HEK293 (cell line): ENCODE measurements at regions not wholly inside any gene's neighbourhood (a gene's known extent, or its start where the extent isn't known, plus 50 kb on each side); places are given as distances from the start of the nearest gene placed in this dataset.

Experiments used
- CTCF ChIA-PET: fragments of 350-600 bp; formaldehyde crosslinking; extraction: SDS; loops from one replicate; lab custom pipeline; 2021; ENCODE audit warnings: antibody characterized with exemption; lab: Yijun Ruan, JAX
- POLR2A ChIA-PET: fragments of 300-600 bp; formaldehyde crosslinking; extraction: SDS; loops from one replicate; lab custom pipeline; 2020; ENCODE audit warnings: antibody characterized with exemption, inconsistent platforms; lab: Yijun Ruan, JAX
- H3K27ac ChIP-seq: fragments of 200-500 bp; sonication (Bioruptor generic); 2 replicates; pipeline ENCODE4 v1.5.1; 2014; ENCODE audit warnings: low read depth, low read length, control low read depth, inconsistent platforms; ENCODE audit errors: extremely low read depth
- H3K36me3 ChIP-seq, 2 experiments: fragments of 200-500 bp in 1 of 2; sonication (Bioruptor generic) in 1 of 2; 1 replicate in 1 of 2; 2 replicates in 1 of 2; pipeline ENCODE4 v1.5.1; 2014 to 2017; ENCODE audit warnings: inconsistent platforms in 2 of 2, low read length in 2 of 2; ENCODE audit not compliant: control insufficient read depth in 2 of 2, insufficient read depth in 1 of 2
- H3K4me1 ChIP-seq: fragments of 200-500 bp; sonication (Bioruptor generic); 2 replicates; pipeline ENCODE4 v1.5.1; 2014; ENCODE audit warnings: mild to moderate bottlenecking, low read length, inconsistent platforms; ENCODE audit not compliant: control insufficient read depth, insufficient read depth
- H3K4me3 ChIP-seq: 2 replicates; pipeline ENCODE4 v1.5.1; 2011; ENCODE audit warnings: low read depth, mild to moderate bottlenecking, control low read depth, low read length, moderate library complexity
- H3K9me3 ChIP-seq: fragments of 200-500 bp; sonication (Bioruptor generic); 2 replicates; pipeline ENCODE4 v1.5.1; 2014; ENCODE audit warnings: low read depth, low read length, inconsistent platforms; ENCODE audit not compliant: control insufficient read depth, insufficient read depth
- GLIS1 ChIP-seq: fragments of 450-650 bp; formaldehyde crosslinking; IDR thresholded peaks from 2 replicates; pipeline ENCODE4 v1.5.1; 2016; ENCODE audit warnings: missing biosample characterization, missing genetic modification characterization
- HOXA7 ChIP-seq: sonication (generic); formaldehyde crosslinking; IDR thresholded peaks from 2 replicates; pipeline ENCODE4 v1.8.1; 2022; ENCODE audit warnings: missing genetic modification reagents, borderline replicate concordance
- SP2 ChIP-seq: fragments of 450-650 bp; formaldehyde crosslinking; IDR thresholded peaks from 2 replicates; pipeline ENCODE4 v1.5.1; 2016; ENCODE audit warnings: missing biosample characterization, missing genetic modification characterization
- ZBTB1 ChIP-seq: fragments of 450-650 bp; formaldehyde crosslinking; IDR thresholded peaks from 2 replicates; pipeline ENCODE4 v1.5.1; 2016; ENCODE audit warnings: missing biosample characterization, missing genetic modification characterization
- ZBTB17 ChIP-seq: fragments of 450-650 bp; formaldehyde crosslinking; IDR thresholded peaks from 2 replicates; pipeline ENCODE4 v1.5.1; 2016; ENCODE audit warnings: missing biosample characterization, missing genetic modification characterization
- ZBTB20 ChIP-seq: fragments of 450-650 bp; formaldehyde crosslinking; IDR thresholded peaks from 2 replicates; pipeline ENCODE4 v1.5.1; 2016; ENCODE audit warnings: missing biosample characterization, missing genetic modification characterization
- ZNF121 ChIP-seq: fragments of 450-650 bp; formaldehyde crosslinking; IDR thresholded peaks from 2 replicates; pipeline ENCODE4 v1.5.1; 2016; ENCODE audit warnings: missing biosample characterization, missing genetic modification characterization
- ZNF140 ChIP-seq: fragments of 450-650 bp; formaldehyde crosslinking; IDR thresholded peaks from 2 replicates; pipeline ENCODE4 v1.5.1; 2016; ENCODE audit warnings: missing biosample characterization, missing genetic modification characterization
- ZNF155 ChIP-seq: fragments of 450-650 bp; formaldehyde crosslinking; IDR thresholded peaks from 2 replicates; pipeline ENCODE4 v1.5.1; 2016; ENCODE audit warnings: missing biosample characterization, missing genetic modification characterization
- ZNF175 ChIP-seq: fragments of 450-650 bp; formaldehyde crosslinking; IDR thresholded peaks from 2 replicates; pipeline ENCODE4 v1.5.1; 2016; ENCODE audit warnings: missing biosample characterization, missing genetic modification characterization
- ZNF211 ChIP-seq: fragments of 450-650 bp; formaldehyde crosslinking; IDR thresholded peaks from 2 replicates; pipeline ENCODE4 v1.5.1; 2016; ENCODE audit warnings: low read depth, missing biosample characterization, missing genetic modification characterization
- ZNF239 ChIP-seq: fragments of 450-650 bp; formaldehyde crosslinking; IDR thresholded peaks from 2 replicates; pipeline ENCODE4 v1.5.1; 2016; ENCODE audit warnings: missing biosample characterization, missing genetic modification characterization
- ZNF302 ChIP-seq: fragments of 450-650 bp; formaldehyde crosslinking; IDR thresholded peaks from 2 replicates; pipeline ENCODE4 v1.5.1; 2016; ENCODE audit warnings: missing biosample characterization, missing genetic modification characterization, low read depth
- ZNF394 ChIP-seq: fragments of 450-650 bp; formaldehyde crosslinking; IDR thresholded peaks from 2 replicates; pipeline ENCODE4 v1.5.1; 2016; ENCODE audit warnings: missing biosample characterization, missing genetic modification characterization, mild to moderate bottlenecking, moderate library complexity, borderline replicate concordance
- ZNF398 ChIP-seq: fragments of 450-650 bp; formaldehyde crosslinking; IDR thresholded peaks from 2 replicates; pipeline ENCODE4 v1.5.1; 2017; ENCODE audit warnings: missing biosample characterization, missing genetic modification characterization
- ZNF423 ChIP-seq: fragments of 450-650 bp; formaldehyde crosslinking; IDR thresholded peaks from 2 replicates; pipeline ENCODE4 v1.5.1; 2016; ENCODE audit warnings: missing biosample characterization, missing genetic modification characterization
- ZNF48 ChIP-seq: fragments of 450-650 bp; formaldehyde crosslinking; IDR thresholded peaks from 2 replicates; pipeline ENCODE4 v1.5.1; 2016; ENCODE audit warnings: missing biosample characterization, missing genetic modification characterization
- ZNF521 ChIP-seq: fragments of 450-650 bp; formaldehyde crosslinking; IDR thresholded peaks from 2 replicates; pipeline ENCODE4 v1.5.1; 2017; ENCODE audit warnings: missing biosample characterization, mild to moderate bottlenecking, missing genetic modification characterization
- ZNF600 ChIP-seq: fragments of 450-650 bp; formaldehyde crosslinking; IDR thresholded peaks from 2 replicates; pipeline ENCODE4 v1.5.1; 2016; ENCODE audit warnings: missing biosample characterization, missing genetic modification characterization
- ZNF776 ChIP-seq: fragments of 450-650 bp; formaldehyde crosslinking; IDR thresholded peaks from 2 replicates; pipeline ENCODE4 v1.5.0; 2017; ENCODE audit warnings: missing biosample characterization, missing genetic modification characterization, borderline replicate concordance
- TF ChIP-seq, protein P1 (sequence below): fragments of 450-650 bp; formaldehyde crosslinking; IDR thresholded peaks from 2 replicates; pipeline ENCODE4 v1.5.1; 2016; ENCODE audit warnings: missing biosample characterization, missing genetic modification characterization
- TF ChIP-seq, protein P2 (sequence below): fragments of 450-650 bp; formaldehyde crosslinking; conservative IDR thresholded peaks from 2 replicates; pipeline ENCODE4 v1.5.1; 2016; ENCODE audit warnings: low read depth, missing biosample characterization, missing genetic modification characterization
- TF ChIP-seq, protein P3 (sequence below): fragments of 450-650 bp; formaldehyde crosslinking; IDR thresholded peaks from 2 replicates; pipeline ENCODE4 v1.5.1; 2016; ENCODE audit warnings: missing biosample characterization, missing genetic modification characterization, borderline replicate concordance

DNA sequence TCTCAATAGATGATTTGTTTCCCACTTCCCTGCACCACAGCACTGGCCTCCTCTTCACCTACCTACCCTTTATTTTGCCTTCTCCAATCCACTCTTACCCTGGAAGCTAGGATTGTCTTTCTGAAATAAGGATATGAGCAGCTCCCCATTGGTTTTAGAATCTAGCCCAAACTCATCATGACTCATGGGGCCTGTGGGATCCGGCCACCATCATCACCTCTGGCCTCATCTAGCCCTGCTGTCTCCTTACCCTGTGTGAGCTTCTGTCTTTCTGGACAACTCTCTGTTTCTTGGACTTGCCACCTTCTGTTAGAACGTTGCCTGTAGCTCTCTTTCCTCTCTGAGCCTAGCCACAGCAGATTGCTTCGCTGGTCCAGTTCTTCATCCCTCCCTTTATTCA is 277.1 kb downstream of the PAX1 start:
- H3K4me1 ChIP-seq = no peaks in the 10 kb centered on the region; the same call in 1 of the 2 replicates
- no peak overlapping the region for H3K27ac ChIP-seq
- H3K9me3 ChIP-seq = no peaks in the 10 kb centered on the region
- H3K4me3 ChIP-seq = no peak overlapping the region
- ChIA-PET POLR2A (no interaction called here), CTCF (interaction anchor here (0.9 kb wide), 1 partner anchor 124 kb away, joined by 3 read pairs; no protein-coding TSS in a partner anchor)
- no peaks in the 10 kb centered on the region for H3K36me3 ChIP-seq
- TF ChIP-seq ZNF776 (tag by site-specific recombination) (no peak), ZNF398 (tag by site-specific recombination) (no peak), ZNF302 (tag by site-specific recombination) (no peak), HOXA7 (CRISPR knock-in tag) (no peak), ZNF175 (tag by site-specific recombination) (no peak), ZNF140 (tag by site-specific recombination) (no peak), ZNF394 (no peak), ZBTB20 (tag by site-specific recombination) (no peak), ZBTB1 (tag by site-specific recombination) (no peak), ZBTB17 (no peak), ZNF48 (no peak)

DNA sequence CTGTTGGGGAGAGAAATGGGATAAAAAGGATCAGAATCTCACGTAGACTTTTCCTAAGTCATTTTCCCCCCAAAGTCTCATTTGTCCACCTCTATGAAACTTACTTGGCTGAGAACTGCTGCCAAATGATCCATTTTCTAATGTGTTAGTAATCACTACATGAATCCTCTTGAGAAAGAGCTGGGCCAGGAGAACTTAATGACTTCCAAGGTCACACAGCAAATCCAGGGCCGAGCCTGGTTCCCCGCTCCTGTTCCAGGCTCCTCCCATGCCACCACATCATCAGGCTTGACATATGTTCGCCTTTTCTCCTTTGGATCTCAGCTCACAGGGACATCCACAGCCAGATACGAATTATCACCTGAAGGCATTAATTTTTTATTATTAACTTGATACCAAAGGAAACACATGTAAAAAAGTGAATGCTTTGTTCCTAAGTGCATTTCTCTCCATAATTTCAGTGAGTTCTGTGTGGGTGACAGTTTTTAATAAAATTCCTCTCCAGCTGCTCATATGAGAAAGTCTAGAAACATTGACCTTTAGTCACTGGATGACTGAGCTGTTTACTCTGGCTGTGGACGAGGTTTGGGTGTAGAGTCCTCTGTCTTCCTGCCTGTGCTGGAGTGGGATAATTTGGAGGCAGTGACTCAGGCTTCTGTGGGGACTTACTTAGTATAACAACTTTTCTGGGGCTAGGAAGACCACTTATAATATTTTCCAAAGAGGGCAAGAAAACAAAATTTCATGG is 276.3 kb downstream of the PAX1 start:
- Histone ChIP-seq H3K27ac (no peak overlapping the region), H3K4me1 (no peaks in the 10 kb centered on the region; the same call in 1 of the 2 replicates), H3K9me3 (no peaks in the 10 kb centered on the region), H3K36me3 (no peaks in the 10 kb centered on the region), H3K4me3 (no peak overlapping the region)
- POLR2A ChIA-PET = no interaction called here
- CTCF ChIA-PET = no interaction called here
- TF ChIP-seq, protein P1, sequence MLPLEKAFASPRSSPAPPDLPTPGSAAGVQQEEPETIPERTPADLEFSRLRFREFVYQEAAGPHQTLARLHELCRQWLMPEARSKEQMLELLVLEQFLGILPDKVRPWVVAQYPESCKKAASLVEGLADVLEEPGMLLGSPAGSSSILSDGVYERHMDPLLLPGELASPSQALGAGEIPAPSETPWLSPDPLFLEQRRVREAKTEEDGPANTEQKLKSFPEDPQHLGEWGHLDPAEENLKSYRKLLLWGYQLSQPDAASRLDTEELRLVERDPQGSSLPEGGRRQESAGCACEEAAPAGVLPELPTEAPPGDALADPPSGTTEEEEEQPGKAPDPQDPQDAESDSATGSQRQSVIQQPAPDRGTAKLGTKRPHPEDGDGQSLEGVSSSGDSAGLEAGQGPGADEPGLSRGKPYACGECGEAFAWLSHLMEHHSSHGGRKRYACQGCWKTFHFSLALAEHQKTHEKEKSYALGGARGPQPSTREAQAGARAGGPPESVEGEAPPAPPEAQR = no peak
- TF ChIP-seq SP2 (tag by site-specific recombination) (no peak), ZNF239 (tag by site-specific recombination) (no peak), ZNF600 (tag by site-specific recombination) (no peak), ZNF121 (tag by site-specific recombination) (no peak), ZNF398 (tag by site-specific recombination) (no peak), GLIS1 (tag by site-specific recombination) (no peak), ZNF423 (no peak), ZNF175 (tag by site-specific recombination) (no peak), ZNF211 (no peak), ZNF155 (tag by site-specific recombination) (no peak), ZNF521 (tag by site-specific recombination) (no peak)
- TF ChIP-seq, protein P2, sequence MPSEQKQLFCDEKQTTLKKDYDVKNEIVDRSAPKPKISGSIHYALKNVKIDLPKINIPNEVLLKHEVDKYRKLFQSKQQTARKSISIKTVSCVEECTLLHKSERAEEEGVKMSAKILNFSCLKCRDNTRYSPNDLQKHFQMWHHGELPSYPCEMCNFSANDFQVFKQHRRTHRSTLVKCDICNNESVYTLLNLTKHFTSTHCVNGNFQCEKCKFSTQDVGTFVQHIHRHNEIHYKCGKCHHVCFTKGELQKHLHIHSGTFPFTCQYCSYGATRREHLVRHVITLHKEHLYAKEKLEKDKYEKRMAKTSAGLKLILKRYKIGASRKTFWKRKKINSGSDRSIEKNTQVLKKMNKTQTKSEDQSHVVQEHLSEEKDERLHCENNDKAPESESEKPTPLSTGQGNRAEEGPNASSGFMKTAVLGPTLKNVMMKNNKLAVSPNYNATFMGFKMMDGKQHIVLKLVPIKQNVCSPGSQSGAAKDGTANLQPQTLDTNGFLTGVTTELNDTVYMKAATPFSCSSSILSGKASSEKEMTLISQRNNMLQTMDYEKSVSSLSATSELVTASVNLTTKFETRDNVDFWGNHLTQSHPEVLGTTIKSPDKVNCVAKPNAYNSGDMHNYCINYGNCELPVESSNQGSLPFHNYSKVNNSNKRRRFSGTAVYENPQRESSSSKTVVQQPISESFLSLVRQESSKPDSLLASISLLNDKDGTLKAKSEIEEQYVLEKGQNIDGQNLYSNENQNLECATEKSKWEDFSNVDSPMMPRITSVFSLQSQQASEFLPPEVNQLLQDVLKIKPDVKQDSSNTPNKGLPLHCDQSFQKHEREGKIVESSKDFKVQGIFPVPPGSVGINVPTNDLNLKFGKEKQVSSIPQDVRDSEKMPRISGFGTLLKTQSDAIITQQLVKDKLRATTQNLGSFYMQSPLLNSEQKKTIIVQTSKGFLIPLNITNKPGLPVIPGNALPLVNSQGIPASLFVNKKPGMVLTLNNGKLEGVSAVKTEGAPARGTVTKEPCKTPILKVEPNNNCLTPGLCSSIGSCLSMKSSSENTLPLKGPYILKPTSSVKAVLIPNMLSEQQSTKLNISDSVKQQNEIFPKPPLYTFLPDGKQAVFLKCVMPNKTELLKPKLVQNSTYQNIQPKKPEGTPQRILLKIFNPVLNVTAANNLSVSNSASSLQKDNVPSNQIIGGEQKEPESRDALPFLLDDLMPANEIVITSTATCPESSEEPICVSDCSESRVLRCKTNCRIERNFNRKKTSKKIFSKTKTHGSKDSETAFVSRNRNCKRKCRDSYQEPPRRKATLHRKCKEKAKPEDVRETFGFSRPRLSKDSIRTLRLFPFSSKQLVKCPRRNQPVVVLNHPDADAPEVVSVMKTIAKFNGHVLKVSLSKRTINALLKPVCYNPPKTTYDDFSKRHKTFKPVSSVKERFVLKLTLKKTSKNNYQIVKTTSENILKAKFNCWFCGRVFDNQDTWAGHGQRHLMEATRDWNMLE = no peak
- TF ChIP-seq, protein P3, sequence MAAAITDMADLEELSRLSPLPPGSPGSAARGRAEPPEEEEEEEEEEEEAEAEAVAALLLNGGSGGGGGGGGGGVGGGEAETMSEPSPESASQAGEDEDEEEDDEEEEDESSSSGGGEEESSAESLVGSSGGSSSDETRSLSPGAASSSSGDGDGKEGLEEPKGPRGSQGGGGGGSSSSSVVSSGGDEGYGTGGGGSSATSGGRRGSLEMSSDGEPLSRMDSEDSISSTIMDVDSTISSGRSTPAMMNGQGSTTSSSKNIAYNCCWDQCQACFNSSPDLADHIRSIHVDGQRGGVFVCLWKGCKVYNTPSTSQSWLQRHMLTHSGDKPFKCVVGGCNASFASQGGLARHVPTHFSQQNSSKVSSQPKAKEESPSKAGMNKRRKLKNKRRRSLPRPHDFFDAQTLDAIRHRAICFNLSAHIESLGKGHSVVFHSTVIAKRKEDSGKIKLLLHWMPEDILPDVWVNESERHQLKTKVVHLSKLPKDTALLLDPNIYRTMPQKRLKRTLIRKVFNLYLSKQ = no peak
